HG03064 (cell line): ENCODE measurements at regions not wholly inside any gene's neighbourhood (a gene's known extent, or its start where the extent isn't known, plus 50 kb on each side); places are given as distances from the start of the nearest gene placed in this dataset.

Source experiments
- ATAC-seq: cut with Tn5 transposase; IDR thresholded peaks from one replicate; pipeline ENCODE4 v1.9.1; 2021; ENCODE audit warnings: low read depth; ENCODE audit not compliant: unreplicated experiment

DNA sequence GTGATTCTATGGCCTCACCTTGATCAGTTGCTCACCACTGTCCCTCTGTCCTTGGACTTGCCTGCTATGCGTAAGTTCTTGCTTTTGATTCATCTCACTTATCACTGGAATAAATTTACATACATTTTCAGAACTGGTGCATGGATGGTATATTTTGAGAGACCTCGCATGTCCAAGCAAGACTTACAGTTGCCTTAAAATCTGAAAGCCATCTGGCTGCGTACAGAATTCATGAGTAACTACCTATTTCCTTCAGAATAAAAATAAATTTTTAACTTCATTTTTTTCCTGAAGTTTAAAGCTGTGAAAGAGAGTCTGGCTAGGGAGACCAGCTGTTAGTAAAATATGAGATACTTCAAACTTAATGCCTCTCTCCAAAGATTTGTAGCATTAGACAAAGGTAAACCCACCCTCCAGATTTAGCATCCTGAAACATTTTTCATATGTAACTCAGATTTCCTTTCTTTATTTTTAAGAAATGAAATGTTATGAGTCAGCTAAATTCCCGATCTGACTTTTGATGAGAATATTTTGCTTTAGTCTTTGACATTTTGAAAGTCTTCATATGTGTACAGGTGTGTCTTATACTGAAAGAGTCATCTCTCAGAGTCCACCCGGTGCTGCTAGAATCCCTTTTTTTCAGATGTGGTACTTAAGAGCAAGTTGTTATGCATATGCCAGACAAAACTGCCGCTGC lies 136.4 kb upstream of the CELF2 start:
- no peak for ATAC-seq

DNA sequence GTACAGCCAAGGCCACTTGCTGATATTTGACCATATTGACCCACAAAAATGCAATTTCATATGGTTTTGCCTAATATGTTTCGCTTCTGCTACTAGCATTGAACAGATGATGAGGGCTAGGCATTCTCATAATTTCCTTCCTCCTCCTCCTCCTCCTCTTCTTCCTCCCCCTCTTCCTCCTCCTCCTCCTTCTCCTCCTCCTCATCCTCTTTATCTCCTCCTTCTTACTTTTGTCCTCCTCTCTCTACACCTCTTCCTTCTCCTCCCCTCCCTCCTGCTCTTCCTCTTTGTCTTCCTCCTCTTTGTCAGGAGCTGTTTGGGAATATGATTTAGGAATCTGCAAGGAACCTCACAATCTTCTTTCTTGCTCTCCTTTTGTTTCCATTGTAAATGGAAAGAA lies 133.9 kb upstream of the CELF2 start:
- ATAC-seq: no peak

DNA sequence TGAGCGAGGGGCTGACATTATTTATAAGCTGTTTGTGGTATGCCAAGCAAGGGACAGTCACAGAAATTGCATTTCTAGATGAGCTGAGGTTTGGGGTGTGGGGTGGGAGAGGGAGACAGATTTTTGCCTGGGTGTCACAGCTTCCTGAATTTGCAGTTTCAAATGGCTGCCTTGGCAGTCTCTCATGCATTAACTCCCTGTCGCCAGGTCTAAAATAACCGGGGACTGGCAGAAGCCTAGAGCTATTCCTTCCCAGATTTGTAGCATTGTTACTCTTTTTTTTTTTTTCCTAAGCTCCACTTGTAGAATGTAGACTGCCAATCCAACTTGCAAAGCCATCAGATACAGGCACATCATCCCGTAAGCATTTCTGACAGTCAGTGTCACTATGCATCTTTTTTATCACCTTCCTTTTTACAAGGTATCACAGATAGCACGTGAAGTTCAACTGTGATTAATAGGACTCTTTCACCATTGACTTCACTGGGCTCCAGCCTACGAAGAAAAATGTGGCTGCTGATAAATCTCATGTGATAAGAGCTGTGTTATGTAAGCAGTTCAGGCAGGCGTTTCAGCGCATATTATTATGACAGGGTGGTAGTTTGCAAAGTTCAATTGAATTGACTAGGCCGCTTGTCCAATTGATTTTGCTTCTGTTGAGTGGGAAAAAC lies 130.7 kb upstream of the CELF2 start:
- no peak for ATAC-seq

DNA sequence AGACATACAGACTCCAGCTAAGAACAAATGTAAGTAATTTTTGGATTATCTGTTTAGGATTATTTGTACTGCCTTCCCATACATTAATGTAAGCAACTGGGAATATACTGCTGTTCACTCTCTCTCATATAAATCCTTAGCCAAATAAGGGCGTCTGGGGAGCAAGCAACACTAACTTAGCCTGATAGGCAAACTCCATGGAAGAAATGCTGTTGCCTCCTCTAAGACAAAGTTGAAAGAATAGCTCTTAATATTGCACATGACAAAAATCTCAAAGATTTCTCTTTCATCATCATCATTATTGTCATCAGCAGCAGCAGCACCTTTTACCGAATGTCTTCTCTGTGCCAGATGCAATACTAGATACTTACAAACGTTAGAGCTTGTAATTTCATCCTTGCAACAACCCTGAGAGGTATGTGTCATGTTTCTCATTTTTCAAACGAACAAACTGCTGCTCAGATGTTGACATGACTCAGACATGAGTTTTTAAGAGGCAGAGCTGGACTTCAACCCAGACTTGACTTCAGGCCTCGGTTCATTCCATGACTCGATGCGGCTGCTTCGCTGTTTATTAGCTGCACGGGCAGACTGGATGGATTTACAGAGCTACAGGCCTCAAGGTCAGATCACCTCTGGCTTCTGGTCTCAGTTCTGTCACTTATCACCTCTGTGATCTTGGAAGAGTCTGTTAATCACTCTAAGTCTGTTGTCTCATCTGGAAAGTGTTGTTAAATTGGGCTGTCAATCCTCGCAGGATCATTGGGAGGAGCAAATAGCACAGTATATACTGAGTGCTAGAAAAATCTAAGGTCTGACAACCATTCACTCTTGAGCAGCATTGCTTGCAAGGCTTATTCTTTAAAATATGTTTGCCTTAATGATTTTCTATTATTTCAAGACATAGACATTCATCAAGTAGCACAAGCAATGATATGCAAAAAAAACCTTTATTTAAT lies 126.3 kb upstream of the CELF2 start:
- ATAC-seq: no peak

DNA sequence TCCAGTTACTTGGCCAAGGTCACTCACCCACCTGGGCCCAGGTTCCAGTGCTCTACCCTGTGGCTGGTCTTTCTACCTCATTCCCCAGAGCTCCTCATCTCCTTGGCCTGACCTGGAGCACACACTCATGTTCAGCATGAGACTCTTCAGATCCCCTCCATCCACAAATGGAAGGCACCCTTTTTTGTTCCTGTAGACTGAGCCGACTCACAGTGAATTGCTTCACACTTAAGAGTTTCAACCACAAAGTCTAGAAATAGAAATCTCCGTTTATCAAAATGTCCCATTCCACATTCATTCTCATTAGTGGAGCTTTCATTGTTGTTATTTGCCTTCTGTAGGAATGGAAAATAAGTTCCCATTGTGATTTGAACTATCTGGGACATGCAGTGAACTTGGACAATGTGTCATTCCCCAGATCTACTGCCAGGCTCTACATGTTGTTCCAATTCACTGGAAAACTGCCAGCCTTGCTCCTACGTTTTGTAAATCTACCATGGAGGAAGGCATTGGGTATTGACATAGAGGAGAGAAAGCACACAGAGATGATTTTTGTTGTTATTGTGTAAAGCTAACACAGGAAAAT lies 125.3 kb upstream of the CELF2 start:
- ATAC-seq: no peak

DNA sequence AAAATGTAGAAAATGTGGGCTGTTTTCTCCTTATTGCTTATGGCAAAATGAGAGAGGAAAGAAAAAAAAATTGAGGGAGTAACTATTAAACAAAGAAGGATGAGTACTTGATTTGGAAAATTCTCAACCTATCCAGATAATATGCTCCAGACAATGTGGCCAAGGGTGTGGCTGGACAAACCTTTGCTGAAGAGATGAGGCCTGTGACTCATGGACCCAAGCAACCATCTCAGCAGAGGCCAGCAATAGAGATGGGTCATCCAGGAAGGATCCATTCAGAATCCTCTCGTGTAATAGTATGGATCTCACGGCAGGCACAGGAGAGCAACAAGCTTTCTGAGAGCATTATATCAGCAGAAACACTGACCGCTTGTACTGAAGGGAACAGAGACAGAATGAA lies 120.3 kb upstream of the CELF2 start:
- no peak for ATAC-seq

DNA sequence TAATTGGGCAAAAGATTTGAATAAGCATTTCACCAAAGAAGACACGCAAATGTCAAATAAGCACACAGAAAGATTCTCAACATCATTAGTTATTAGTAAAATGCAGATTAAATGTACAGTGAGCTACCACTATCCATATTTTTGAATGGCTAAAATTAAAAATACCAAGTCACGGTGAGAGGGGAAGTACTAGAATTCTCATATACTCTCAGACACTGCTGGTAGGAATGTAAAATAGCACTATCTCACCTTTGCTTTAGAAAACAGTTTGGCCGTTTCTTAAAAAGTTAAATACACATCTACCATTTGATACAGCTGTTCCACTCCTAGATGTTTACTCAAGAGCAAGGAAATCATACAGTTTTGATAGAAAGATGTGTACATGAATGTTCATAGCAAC lies 115.8 kb upstream of the CELF2 start:
- no peak for ATAC-seq

DNA sequence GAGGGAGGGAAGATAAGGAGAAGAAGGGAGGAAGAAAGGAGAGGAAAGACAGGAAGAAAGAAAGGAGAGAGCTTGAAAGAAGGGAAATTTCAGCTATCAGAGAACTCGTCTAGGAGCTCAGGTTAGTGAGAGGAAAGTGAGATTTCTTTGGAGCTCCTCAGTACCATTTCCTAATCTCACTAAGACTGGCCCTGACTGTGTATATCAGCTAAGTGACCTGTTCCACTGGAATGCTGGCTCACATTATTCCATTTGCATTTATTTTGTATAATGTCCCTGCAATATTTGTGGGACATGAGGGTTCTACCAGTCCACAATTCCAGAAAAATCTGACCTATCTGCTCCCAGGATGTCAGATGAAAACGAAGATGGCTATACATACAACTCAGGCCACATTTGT lies 114.7 kb upstream of the CELF2 start:
- no peak for ATAC-seq

DNA sequence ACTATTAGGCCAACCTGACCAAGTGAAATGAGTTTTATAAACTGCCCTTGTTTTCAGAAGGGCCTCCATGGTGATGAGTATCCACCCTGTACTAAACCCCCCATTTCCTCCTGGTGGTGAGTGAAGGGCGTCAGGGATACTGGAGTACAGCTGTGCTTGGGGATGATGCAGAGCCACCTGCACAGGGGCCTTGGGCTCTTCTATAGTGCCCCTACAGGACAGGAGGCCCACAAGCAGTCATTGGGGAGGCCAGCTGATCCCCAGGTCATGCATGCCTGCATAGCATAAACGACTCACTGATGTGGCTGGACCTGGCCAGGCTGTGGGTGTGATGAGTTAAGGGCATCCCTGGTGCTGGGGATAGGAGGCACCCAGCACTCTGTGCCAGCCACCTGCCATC lies 114.1 kb upstream of the CELF2 start:
- ATAC-seq: no peak

DNA sequence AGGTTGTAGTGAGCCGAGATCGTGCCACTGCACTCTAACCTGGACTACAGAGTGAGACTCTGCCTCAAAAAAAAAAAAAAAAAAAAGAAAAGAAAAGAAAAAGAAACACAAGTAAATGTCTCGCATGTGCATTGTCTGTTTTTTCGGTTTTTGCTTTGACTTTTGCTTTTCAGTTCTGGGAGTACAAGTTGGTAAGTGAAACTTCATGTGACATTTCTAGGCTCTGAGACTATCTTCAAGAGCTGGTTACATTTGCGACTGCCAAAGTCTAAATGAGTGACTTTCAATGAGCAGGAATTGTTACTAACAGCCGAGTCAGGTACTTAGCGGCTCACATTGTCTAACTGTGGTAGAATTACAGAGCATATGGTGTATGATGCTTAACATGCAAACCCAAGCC lies 107.0 kb upstream of the CELF2 start:
- no peak for ATAC-seq

DNA sequence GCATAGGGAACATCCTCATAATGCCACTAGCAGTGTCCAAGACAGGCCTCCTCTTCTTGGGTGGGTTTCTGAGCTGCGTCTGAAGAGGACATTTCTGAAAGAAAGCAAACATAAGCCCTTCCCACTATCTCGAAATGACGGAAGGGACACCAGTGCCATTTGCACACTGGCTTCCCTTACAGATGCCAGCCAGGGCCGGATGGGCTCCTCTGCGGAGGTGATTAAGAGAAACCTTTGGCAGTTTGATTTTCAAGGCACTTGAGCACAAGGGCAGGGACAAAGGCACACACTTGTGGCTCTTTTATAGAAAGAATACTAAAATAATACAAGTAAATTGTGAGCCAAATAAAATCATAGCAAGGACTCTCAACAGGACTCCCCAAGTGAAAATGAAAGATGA lies 106.6 kb upstream of the CELF2 start:
- ATAC-seq: no peak

DNA sequence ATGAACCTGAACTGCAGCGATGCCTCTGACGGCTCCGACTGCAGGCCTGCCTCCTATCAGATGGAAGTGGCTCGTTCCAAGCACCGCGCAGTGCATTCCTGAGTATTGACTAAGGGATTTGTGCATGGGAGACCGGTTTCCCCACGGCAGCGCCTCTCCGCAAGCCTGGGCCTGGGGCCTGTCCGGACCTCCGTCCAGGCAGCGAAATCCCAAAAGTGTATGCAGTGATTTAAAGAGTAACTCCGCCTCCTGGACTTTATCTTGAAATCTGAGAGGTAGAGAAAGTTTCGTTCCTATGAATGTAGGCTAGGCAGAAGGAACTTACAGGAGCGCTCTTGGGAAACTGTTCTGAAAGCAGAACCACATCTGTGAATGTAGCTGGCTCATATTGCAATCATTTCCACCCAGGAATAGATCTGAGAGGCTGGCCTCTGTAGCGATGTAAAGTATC lies 106.2 kb upstream of the CELF2 start:
- no peak for ATAC-seq

DNA sequence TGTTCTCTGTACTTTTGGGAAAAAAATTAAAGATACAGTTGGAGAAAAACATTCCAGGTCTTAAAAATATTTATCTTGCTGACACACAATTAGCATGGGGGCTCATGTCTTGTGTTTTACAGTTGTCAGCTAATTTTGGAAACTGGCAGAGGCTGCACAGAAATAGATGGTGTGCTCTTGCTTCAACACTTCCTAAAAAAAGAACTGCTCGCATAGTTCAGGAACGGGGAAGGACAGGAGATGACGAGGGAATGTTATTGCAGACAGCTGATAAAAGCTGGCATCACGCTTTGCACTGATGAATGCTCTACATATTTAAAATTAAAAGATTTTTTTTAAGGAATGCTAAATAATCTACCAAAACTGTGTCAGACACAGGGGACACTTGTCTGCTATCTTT lies 103.5 kb upstream of the CELF2 start:
- ATAC-seq: no peak

DNA sequence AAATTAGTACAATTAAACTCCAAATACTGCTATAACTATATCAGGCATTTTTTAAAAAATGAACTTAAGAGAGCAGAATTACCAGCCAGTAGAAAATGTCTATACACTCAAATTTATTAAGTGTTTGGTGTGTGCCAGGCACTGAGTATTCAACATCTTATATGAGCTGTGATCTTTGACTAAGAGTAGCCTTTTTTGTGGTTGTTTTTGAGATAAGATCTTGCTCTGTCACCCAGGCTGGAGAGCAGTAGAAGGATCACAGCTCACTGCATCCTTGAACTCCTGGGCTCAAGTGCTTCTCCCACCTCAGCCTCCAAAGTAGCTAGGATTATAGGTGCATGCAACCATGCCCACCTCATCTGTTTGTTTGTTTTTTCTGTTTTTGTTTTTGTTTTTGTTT lies 102.5 kb upstream of the CELF2 start:
- no peak for ATAC-seq

DNA sequence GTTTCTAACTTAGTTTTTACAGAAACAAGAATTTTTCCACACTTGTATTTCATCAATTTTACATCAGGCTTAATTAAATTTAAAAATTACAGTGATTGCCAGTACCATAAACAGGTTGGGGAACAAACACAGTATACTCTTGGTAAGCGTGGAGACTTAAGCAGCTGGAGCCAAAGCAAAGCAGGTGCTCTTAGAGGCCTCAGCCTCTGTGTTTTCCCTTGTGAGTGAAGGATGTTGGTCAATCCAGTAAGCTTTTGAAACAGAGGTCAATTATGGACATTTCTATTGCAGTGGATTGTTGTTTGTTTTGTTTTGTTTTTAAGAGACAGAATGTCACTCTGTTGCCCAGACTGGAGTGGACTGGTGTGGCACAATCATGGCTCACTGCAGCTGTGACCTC lies 100.6 kb upstream of the CELF2 start:
- no peak for ATAC-seq

DNA sequence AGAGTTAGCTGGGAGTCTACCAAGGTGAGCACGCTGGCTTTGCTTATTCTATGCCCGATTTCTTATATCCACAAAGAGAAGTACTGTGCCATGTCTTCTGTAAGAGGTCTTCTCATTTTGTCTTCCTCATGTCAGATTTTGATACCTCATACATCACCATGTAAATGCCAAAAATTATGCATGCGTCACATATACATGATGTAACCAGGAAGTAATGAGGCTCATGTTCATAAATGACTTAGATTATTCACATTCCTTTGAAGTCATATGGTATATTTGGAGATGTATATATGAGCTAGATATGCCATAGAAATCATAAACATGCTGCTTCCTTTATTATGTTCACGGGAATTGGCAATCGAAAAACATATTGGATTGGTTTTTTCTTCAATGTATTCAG lies 97.7 kb upstream of the CELF2 start:
- ATAC-seq: no peak

DNA sequence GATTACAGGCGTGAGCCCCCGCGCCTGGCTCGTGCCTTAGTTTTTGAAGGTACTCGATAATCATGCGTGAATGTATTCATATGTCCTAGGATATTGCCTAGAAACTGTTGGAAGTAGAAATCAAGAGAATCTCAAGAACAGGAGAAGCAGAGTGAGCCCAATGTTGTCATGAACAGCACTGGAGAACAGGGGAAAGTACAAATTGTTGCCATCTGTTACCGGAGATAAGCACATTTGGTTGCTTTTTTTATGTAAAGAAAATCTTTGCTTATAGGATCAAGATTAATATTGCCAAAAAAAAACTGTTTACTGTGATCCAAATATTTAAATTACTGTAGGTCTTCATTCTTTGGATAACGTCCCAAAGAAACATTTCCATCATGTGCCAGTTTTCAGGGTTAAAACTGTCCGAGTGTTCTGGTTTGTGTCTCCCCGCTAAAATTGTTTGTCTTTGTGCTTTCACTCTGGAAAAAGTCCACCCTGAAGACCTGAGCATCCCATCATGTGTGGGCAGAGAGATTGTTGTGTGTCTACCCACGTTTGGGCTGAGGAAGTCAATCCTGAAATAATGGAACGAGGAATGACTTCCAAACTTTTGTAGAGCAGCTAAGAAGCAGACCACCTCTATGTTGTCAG lies 95.7 kb upstream of the CELF2 start:
- ATAC-seq: no peak

DNA sequence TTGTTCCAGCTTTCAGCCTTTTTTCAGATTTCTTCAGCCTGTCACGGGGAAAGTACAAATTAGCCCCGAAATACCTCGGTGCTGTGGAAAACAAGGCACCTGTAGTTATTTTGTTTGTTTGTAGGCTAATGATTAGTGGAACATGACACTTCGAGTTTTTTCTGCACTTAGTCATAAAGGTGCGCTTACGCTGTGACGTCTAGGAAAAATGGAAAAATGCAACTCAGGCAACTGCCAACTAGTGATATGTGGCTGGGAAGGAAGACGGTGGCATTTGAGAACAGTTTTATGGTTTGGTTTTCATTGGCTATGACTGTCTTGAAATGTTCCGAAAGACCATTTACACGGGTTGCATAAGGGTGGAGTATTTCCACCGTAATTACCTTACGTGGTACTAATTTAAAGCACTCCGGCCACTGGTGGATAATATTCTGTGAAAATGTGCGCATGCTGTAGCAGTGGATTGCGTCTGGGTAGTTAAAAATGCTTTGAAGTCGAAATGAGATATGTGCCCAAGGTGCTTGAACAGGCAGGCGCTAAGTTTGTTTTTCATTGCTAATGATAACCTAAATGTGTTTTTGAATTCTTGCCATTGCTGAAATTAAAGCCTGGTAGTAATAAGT lies 94.5 kb upstream of the CELF2 start:
- ATAC-seq: no peak

DNA sequence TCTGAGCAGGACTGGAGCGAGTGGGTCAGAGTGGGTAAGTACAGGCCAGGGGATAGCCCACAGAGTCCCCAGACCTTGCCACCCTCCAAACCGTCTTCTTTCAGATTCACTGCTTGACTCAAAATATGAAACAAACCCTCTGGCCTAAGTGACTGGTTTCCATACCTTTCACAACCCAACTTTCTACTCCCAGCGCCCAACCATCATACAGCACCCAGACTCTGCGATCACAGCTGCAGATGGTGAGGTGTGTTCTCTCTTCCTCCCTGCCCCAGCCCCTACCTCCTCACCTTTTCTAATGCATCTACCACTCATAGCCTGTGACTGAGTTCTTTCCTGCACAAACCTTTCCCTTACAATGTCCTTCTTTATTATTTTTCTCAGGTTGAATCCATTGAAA lies 92.0 kb upstream of the CELF2 start:
- no peak for ATAC-seq

DNA sequence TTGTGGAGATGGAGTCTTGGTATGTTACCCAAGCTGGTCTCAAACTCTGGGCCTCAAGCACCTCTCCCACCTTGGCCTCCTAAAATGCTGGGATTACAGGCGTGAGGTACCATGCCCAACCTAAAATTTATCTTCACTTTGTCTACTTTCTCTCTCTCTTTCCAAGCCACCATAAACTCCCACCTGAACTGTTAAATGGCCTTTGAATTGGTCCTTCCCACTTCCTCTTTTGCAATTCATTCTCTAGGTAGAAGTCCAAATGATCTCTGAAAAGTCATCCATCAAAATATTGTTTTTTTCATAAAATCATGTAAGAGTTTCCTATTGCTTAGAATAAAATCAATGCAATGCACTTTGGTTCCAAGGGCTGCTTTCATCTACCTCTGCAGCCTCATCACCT lies 90.1 kb upstream of the CELF2 start:
- no peak for ATAC-seq
